ENCODE measurements at regions not wholly inside any gene's neighbourhood (a gene's known extent, or its start where the extent isn't known, plus 50 kb on each side); places are given as distances from the start of the nearest gene placed in this dataset.
"Not testable (repeated sequence)": the region's sequence is repeated elsewhere in the genome, so short reads cannot be mapped to it uniquely, and the experiment has no call there.

- H3K4me3 ChIP-seq (ENCODE audit: low read length); H3K36me3 ChIP-seq (ENCODE audit: insufficient read depth, low read length); H3K27ac Mint-ChIP-seq; H3K4me1 ChIP-seq (ENCODE audit: insufficient read depth, low read length); H3K36me3 Mint-ChIP-seq; CTCF ChIA-PET; H3K9me3 ChIP-seq (ENCODE audit: low read length); DNase-seq; H3K4me3 Mint-ChIP-seq; H3K27me3 ChIP-seq (ENCODE audit: insufficient read depth, low read length, poor library complexity, severe bottlenecking); H3K27ac ChIP-seq (ENCODE audit: low read depth, low read length); H3K9me3 Mint-ChIP-seq; POLR2A ChIA-PET; H3K4me1 Mint-ChIP-seq; H3K27me3 Mint-ChIP-seq: not testable (repeated sequence)
Observed at GRCh38 chr4:141368241-141368640, 147.5 kb downstream of the ZNF330 start.

- CTCF ChIA-PET, result no interaction called here
- H3K27me3 ChIP-seq (ENCODE audit: insufficient read depth, low read length, poor library complexity, severe bottlenecking), result no peaks in the 10 kb centered on the region
- no peak overlapping the region for H3K27ac ChIP-seq (ENCODE audit: low read depth, low read length)
- Mint-ChIP-seq H3K9me3 (peaks cover 0 to 9% (median 6%) of the 10 kb centered on the region in 5 donors), H3K27me3 (peaks cover 10 to 18% of the 10 kb centered on the region in 2 donors), H3K4me3 (no peak overlapping the region), H3K27ac (peak overlapping the region in 1 of 8 donors; percentile 11), H3K36me3 (peaks cover 0 to 3% (median 0%) of the 10 kb centered on the region in 3 donors), H3K4me1 (no peaks in the 10 kb centered on the region)
- H3K9me3 ChIP-seq (ENCODE audit: low read length), result no peaks in the 10 kb centered on the region
- DNase-seq, result no peak
- no peaks in the 10 kb centered on the region for H3K4me1 ChIP-seq (ENCODE audit: insufficient read depth, low read length)
- H3K36me3 ChIP-seq (ENCODE audit: insufficient read depth, low read length), result no peaks in the 10 kb centered on the region
- H3K4me3 ChIP-seq (ENCODE audit: low read length), result no peak overlapping the region
- POLR2A ChIA-PET, result no interaction called here
Observed at GRCh38 chr4:141371206-141371605, 150.5 kb downstream of the ZNF330 start.

GRCh38 chr4:141375855-141376254 lies 155.2 kb downstream of the ZNF330 start:
- POLR2A ChIA-PET, result no interaction called here
- no peaks in the 10 kb centered on the region for H3K4me1 ChIP-seq (ENCODE audit: insufficient read depth, low read length)
- no peak overlapping the region for H3K4me3 Mint-ChIP-seq
- no peak for DNase-seq
- peaks cover 13 to 26% of the 10 kb centered on the region in 2 donors for H3K27me3 Mint-ChIP-seq
- CTCF ChIA-PET, result no interaction called here
- no peaks in the 10 kb centered on the region for H3K27me3 ChIP-seq (ENCODE audit: insufficient read depth, low read length, poor library complexity, severe bottlenecking)
- no peaks in the 10 kb centered on the region for H3K4me1 Mint-ChIP-seq
- H3K9me3 ChIP-seq (ENCODE audit: low read length), result no peaks in the 10 kb centered on the region
- H3K4me3 ChIP-seq (ENCODE audit: low read length), result no peak overlapping the region
- H3K9me3 Mint-ChIP-seq, result peaks cover 0 to 20% (median 5%) of the 10 kb centered on the region in 5 donors
- H3K27ac ChIP-seq (ENCODE audit: low read depth, low read length), result no peak overlapping the region
- H3K27ac Mint-ChIP-seq, result no peak overlapping the region
- no peaks in the 10 kb centered on the region for H3K36me3 ChIP-seq (ENCODE audit: insufficient read depth, low read length)
- H3K36me3 Mint-ChIP-seq, result peaks cover 0 to 3% (median 0%) of the 10 kb centered on the region in 3 donors

- no peak overlapping the region for H3K4me3 Mint-ChIP-seq
- H3K4me1 ChIP-seq (ENCODE audit: insufficient read depth, low read length), result no peaks in the 10 kb centered on the region
- H3K27me3 Mint-ChIP-seq, result peaks cover 13 to 26% of the 10 kb centered on the region in 2 donors
- DNase-seq, result no peak
- H3K4me1 Mint-ChIP-seq, result no peaks in the 10 kb centered on the region
- H3K36me3 ChIP-seq (ENCODE audit: insufficient read depth, low read length), result no peaks in the 10 kb centered on the region
- H3K9me3 ChIP-seq (ENCODE audit: low read length), result no peaks in the 10 kb centered on the region
- no peak overlapping the region for H3K4me3 ChIP-seq (ENCODE audit: low read length)
- peaks cover 0 to 3% (median 0%) of the 10 kb centered on the region in 3 donors for H3K36me3 Mint-ChIP-seq
- no peak overlapping the region for H3K27ac ChIP-seq (ENCODE audit: low read depth, low read length)
- no peak overlapping the region for H3K27ac Mint-ChIP-seq
- POLR2A ChIA-PET, result no interaction called here
- peaks cover 0 to 20% (median 5%) of the 10 kb centered on the region in 5 donors for H3K9me3 Mint-ChIP-seq
- CTCF ChIA-PET, result no interaction called here
- H3K27me3 ChIP-seq (ENCODE audit: insufficient read depth, low read length, poor library complexity, severe bottlenecking), result no peaks in the 10 kb centered on the region
Observed at GRCh38 chr4:141376769-141377168, 156.1 kb downstream of the ZNF330 start.

- no peaks in the 10 kb centered on the region for H3K9me3 ChIP-seq (ENCODE audit: low read length)
- no peak overlapping the region for H3K4me3 ChIP-seq (ENCODE audit: low read length)
- H3K4me1 Mint-ChIP-seq, result no peaks in the 10 kb centered on the region
- peaks cover 0 to 5% (median 0%) of the 10 kb centered on the region in 5 donors for H3K9me3 Mint-ChIP-seq
- H3K4me3 Mint-ChIP-seq, result no peak overlapping the region
- H3K27ac Mint-ChIP-seq, result no peak overlapping the region
- ChIA-PET CTCF (no interaction called here), POLR2A (no interaction called here)
- H3K27me3 ChIP-seq (ENCODE audit: insufficient read depth, low read length, poor library complexity, severe bottlenecking), result no peaks in the 10 kb centered on the region
- no peak for DNase-seq
- no peaks in the 10 kb centered on the region for H3K4me1 ChIP-seq (ENCODE audit: insufficient read depth, low read length)
- no peaks in the 10 kb centered on the region for H3K36me3 ChIP-seq (ENCODE audit: insufficient read depth, low read length)
- H3K27me3 Mint-ChIP-seq, result no peaks in the 10 kb centered on the region
- no peak overlapping the region for H3K27ac ChIP-seq (ENCODE audit: low read depth, low read length)
- no peaks in the 10 kb centered on the region for H3K36me3 Mint-ChIP-seq
Observed at GRCh38 chr4:141387299-141387698, 166.6 kb downstream of the ZNF330 start.

- DNase-seq, result no peak
- H3K36me3 ChIP-seq (ENCODE audit: insufficient read depth, low read length), result no peaks in the 10 kb centered on the region
- Mint-ChIP-seq H3K9me3 (peaks cover 0 to 5% (median 0%) of the 10 kb centered on the region in 5 donors), H3K36me3 (no peaks in the 10 kb centered on the region), H3K27me3 (no peaks in the 10 kb centered on the region), H3K27ac (no peak overlapping the region), H3K4me1 (no peaks in the 10 kb centered on the region), H3K4me3 (no peak overlapping the region)
- H3K27me3 ChIP-seq (ENCODE audit: insufficient read depth, low read length, poor library complexity, severe bottlenecking), result no peaks in the 10 kb centered on the region
- no peaks in the 10 kb centered on the region for H3K4me1 ChIP-seq (ENCODE audit: insufficient read depth, low read length)
- ChIA-PET POLR2A (no interaction called here), CTCF (no interaction called here)
- H3K9me3 ChIP-seq (ENCODE audit: low read length), result no peaks in the 10 kb centered on the region
- H3K4me3 ChIP-seq (ENCODE audit: low read length), result no peak overlapping the region
- H3K27ac ChIP-seq (ENCODE audit: low read depth, low read length), result no peak overlapping the region
Observed at GRCh38 chr4:141388481-141388880, 167.8 kb downstream of the ZNF330 start.

GRCh38 chr4:141389649-141390048 lies 169.0 kb downstream of the ZNF330 start:
- peaks cover 0 to 4% (median 0%) of the 10 kb centered on the region in 5 donors for H3K9me3 Mint-ChIP-seq
- H3K36me3 Mint-ChIP-seq, result no peaks in the 10 kb centered on the region
- no peaks in the 10 kb centered on the region for H3K4me1 ChIP-seq (ENCODE audit: insufficient read depth, low read length)
- H3K36me3 ChIP-seq (ENCODE audit: insufficient read depth, low read length), result no peaks in the 10 kb centered on the region
- H3K27ac Mint-ChIP-seq, result no peak overlapping the region
- POLR2A ChIA-PET, result no interaction called here
- no peak overlapping the region for H3K4me3 Mint-ChIP-seq
- no peaks in the 10 kb centered on the region for H3K4me1 Mint-ChIP-seq
- no peak overlapping the region for H3K27ac ChIP-seq (ENCODE audit: low read depth, low read length)
- DNase-seq, result no peak
- H3K4me3 ChIP-seq (ENCODE audit: low read length), result no peak overlapping the region
- H3K27me3 Mint-ChIP-seq, result no peaks in the 10 kb centered on the region
- no peaks in the 10 kb centered on the region for H3K27me3 ChIP-seq (ENCODE audit: insufficient read depth, low read length, poor library complexity, severe bottlenecking)
- CTCF ChIA-PET, result interaction anchor here (1.0 kb wide), 1 partner anchor 10 kb away, joined by 3 read pairs; no protein-coding TSS in a partner anchor
- no peaks in the 10 kb centered on the region for H3K9me3 ChIP-seq (ENCODE audit: low read length)

- CTCF ChIA-PET, result no interaction called here
- no peak overlapping the region for H3K27ac ChIP-seq (ENCODE audit: low read depth, low read length)
- no peaks in the 10 kb centered on the region for H3K9me3 ChIP-seq (ENCODE audit: low read length)
- no peaks in the 10 kb centered on the region for H3K27me3 ChIP-seq (ENCODE audit: insufficient read depth, low read length, poor library complexity, severe bottlenecking)
- no peak overlapping the region for H3K27ac Mint-ChIP-seq
- H3K27me3 Mint-ChIP-seq, result no peaks in the 10 kb centered on the region
- no peaks in the 10 kb centered on the region for H3K9me3 Mint-ChIP-seq
- POLR2A ChIA-PET, result no interaction called here
- no peaks in the 10 kb centered on the region for H3K36me3 Mint-ChIP-seq
- H3K4me1 Mint-ChIP-seq, result no peaks in the 10 kb centered on the region
- H3K4me1 ChIP-seq (ENCODE audit: insufficient read depth, low read length), result no peaks in the 10 kb centered on the region
- DNase-seq, result no peak
- no peaks in the 10 kb centered on the region for H3K36me3 ChIP-seq (ENCODE audit: insufficient read depth, low read length)
- H3K4me3 Mint-ChIP-seq, result no peak overlapping the region
- H3K4me3 ChIP-seq (ENCODE audit: low read length), result no peak overlapping the region
Observed at GRCh38 chr4:141390571-141390970, 169.9 kb downstream of the ZNF330 start.

- H3K9me3 ChIP-seq (ENCODE audit: low read length), result no peaks in the 10 kb centered on the region
- H3K9me3 Mint-ChIP-seq, result no peaks in the 10 kb centered on the region
- H3K27ac ChIP-seq (ENCODE audit: low read depth, low read length), result no peak overlapping the region
- no peaks in the 10 kb centered on the region for H3K36me3 Mint-ChIP-seq
- H3K4me1 ChIP-seq (ENCODE audit: insufficient read depth, low read length), result no peaks in the 10 kb centered on the region
- no peak for DNase-seq
- no peaks in the 10 kb centered on the region for H3K4me1 Mint-ChIP-seq
- no peak overlapping the region for H3K27ac Mint-ChIP-seq
- H3K4me3 Mint-ChIP-seq, result no peak overlapping the region
- H3K27me3 ChIP-seq (ENCODE audit: insufficient read depth, low read length, poor library complexity, severe bottlenecking), result no peaks in the 10 kb centered on the region
- ChIA-PET POLR2A (no interaction called here), CTCF (no interaction called here)
- no peaks in the 10 kb centered on the region for H3K27me3 Mint-ChIP-seq
- H3K36me3 ChIP-seq (ENCODE audit: insufficient read depth, low read length), result no peaks in the 10 kb centered on the region
- no peak overlapping the region for H3K4me3 ChIP-seq (ENCODE audit: low read length)
Observed at GRCh38 chr4:141391293-141391692, 170.6 kb downstream of the ZNF330 start.

Measured in CD8-positive, alpha-beta memory T cell (primary cell).